ENCODE measurements at regions not wholly inside any gene's neighbourhood (a gene's known extent, or its start where the extent isn't known, plus 50 kb on each side); places are given as distances from the start of the nearest gene placed in this dataset.

DNA sequence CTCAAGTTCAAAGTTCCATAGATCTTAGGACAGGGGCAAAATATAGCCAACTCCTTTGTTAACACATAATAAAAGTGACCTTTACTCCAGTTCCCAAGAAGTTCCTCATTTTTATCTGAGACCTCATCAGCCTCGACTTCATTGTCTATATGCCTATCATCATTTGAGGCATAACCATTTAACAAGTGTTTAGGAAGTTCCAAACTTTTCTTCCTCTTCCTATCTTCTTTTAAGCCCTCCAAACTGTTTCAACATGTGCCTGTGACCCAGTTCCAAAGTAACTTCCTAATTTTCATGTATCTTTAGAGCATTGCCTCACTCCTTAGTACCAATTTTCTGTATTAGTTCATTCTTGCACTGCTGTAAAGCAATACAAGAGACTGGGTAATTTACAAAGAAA lies 569.1 kb downstream of the ANKRD7 start:
- BruUV-seq (replicated peaks): no TSS peak
- no peaks in the 10 kb centered on the region for H3K4me1 ChIP-seq (ENCODE audit: control insufficient read depth, insufficient read depth, low read length)
- H3K27ac ChIP-seq (ENCODE audit: control insufficient read depth, insufficient read depth): no peak overlapping the region
- ChIA-PET CTCF (no interaction called here), SMC1A (ENCODE audit: uncharacterized antibody, unreplicated experiment) (no interaction called here), POLR2A (no interaction called here), RAD21 (ENCODE audit: unreplicated experiment) (no interaction called here)
- no peak for FAIRE-seq
- H3K27me3 ChIP-seq (replicated peaks in 1 of 2; ENCODE audit: control insufficient read depth in 2 of 2, insufficient read depth in 2 of 2, low read length in 1 of 2): no peaks in the 10 kb centered on the region
- no peak overlapping the region for H2AFZ ChIP-seq (ENCODE audit: control insufficient read depth, low read depth, low read length)
- no peak for DNase-seq (ENCODE audit: low read depth, low spot score)
- H3K4me2 ChIP-seq (ENCODE audit: control insufficient read depth, insufficient read depth): no peak overlapping the region
- H3K4me3 ChIP-seq: no peak overlapping the region
- no peaks in the 10 kb centered on the region for H3K36me3 ChIP-seq (ENCODE audit: control insufficient read depth in 2 of 2, insufficient read depth in 2 of 2, low read length in 1 of 2)
- WGBS (ENCODE audit: insufficient coverage, insufficient replicate concordance, low lambda C conversion rate, missing lambda C conversion rate): 0% methylated on average over 1 of the region's 1 CpG
- in situ Hi-C loops (cut with MboI): no loop called here
- TF ChIP-seq, protein P1, sequence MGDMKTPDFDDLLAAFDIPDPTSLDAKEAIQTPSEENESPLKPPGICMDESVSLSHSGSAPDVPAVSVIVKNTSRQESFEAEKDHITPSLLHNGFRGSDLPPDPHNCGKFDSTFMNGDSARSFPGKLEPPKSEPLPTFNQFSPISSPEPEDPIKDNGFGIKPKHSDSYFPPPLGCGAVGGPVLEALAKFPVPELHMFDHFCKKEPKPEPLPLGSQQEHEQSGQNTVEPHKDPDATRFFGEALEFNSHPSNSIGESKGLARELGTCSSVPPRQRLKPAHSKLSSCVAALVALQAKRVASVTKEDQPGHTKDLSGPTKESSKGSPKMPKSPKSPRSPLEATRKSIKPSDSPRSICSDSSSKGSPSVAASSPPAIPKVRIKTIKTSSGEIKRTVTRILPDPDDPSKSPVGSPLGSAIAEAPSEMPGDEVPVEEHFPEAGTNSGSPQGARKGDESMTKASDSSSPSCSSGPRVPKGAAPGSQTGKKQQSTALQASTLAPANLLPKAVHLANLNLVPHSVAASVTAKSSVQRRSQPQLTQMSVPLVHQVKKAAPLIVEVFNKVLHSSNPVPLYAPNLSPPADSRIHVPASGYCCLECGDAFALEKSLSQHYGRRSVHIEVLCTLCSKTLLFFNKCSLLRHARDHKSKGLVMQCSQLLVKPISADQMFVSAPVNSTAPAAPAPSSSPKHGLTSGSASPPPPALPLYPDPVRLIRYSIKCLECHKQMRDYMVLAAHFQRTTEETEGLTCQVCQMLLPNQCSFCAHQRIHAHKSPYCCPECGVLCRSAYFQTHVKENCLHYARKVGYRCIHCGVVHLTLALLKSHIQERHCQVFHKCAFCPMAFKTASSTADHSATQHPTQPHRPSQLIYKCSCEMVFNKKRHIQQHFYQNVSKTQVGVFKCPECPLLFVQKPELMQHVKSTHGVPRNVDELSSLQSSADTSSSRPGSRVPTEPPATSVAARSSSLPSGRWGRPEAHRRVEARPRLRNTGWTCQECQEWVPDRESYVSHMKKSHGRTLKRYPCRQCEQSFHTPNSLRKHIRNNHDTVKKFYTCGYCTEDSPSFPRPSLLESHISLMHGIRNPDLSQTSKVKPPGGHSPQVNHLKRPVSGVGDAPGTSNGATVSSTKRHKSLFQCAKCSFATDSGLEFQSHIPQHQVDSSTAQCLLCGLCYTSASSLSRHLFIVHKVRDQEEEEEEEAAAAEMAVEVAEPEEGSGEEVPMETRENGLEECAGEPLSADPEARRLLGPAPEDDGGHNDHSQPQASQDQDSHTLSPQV (IDR thresholded peaks at IDR 0.05): no peak
- no peaks in the 10 kb centered on the region for H3K9me3 ChIP-seq (replicated peaks; ENCODE audit: control insufficient read depth, insufficient read depth, low read length)
- H3K79me2 ChIP-seq (ENCODE audit: control insufficient read depth, insufficient read depth, low read length): no peaks in the 10 kb centered on the region
- no peak for ATAC-seq
- intact Hi-C loops (cut with micrococcal nuclease; ENCODE audit: unreplicated experiment): no loop called here
- H3K9ac ChIP-seq (ENCODE audit: control insufficient read depth, insufficient read depth, low read length): no peak overlapping the region
- no peaks in the 10 kb centered on the region for H4K20me1 ChIP-seq (ENCODE audit: control insufficient read depth, insufficient read depth)

DNA sequence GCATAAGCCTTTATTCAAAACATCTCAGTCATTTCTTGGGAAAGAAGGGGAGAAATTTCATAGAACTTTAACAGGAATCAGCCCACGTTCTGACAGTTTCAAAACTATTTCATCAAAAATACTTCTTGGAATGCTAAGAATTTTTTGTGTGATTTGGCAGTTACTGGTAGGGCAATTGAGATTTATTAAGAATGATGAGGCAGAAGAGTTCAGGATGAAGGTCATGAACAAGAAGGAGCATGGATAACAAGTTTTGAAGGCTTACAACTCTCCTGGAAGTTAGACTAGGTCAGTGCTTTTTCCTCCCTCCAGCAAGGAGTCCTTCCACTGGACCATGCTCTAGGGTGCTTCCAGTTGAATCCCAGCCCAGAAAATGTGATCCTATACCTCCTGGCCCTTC lies 569.9 kb downstream of the ANKRD7 start:
- ATAC-seq (no peak), DNase-seq (ENCODE audit: low read depth, low spot score) (no peak), FAIRE-seq (no peak)
- Histone ChIP-seq H4K20me1 (ENCODE audit: control insufficient read depth, insufficient read depth) (no peaks in the 10 kb centered on the region), H3K9ac (ENCODE audit: control insufficient read depth, insufficient read depth, low read length) (no peak overlapping the region), H3K79me2 (ENCODE audit: control insufficient read depth, insufficient read depth, low read length) (no peaks in the 10 kb centered on the region), H3K27me3 (replicated peaks in 1 of 2; ENCODE audit: control insufficient read depth in 2 of 2, insufficient read depth in 2 of 2, low read length in 1 of 2) (no peaks in the 10 kb centered on the region), H3K27ac (ENCODE audit: control insufficient read depth, insufficient read depth) (no peak overlapping the region), H3K4me2 (ENCODE audit: control insufficient read depth, insufficient read depth) (no peak overlapping the region), H3K9me3 (replicated peaks; ENCODE audit: control insufficient read depth, insufficient read depth, low read length) (no peaks in the 10 kb centered on the region), H3K4me3 (no peak overlapping the region), H2AFZ (ENCODE audit: control insufficient read depth, low read depth, low read length) (no peak overlapping the region), H3K4me1 (ENCODE audit: control insufficient read depth, insufficient read depth, low read length) (no peaks in the 10 kb centered on the region), H3K36me3 (ENCODE audit: control insufficient read depth in 2 of 2, insufficient read depth in 2 of 2, low read length in 1 of 2) (no peaks in the 10 kb centered on the region)
- SMC1A ChIA-PET (ENCODE audit: uncharacterized antibody, unreplicated experiment): interaction anchor here (0.7 kb wide), 1 partner anchor 1202 kb away, joined by 4 read pairs; no protein-coding TSS in a partner anchor
- 0% methylated on average over 1 of the region's 1 CpG for WGBS (ENCODE audit: insufficient coverage, insufficient replicate concordance, low lambda C conversion rate, missing lambda C conversion rate)
- POLR2A ChIA-PET: no interaction called here
- RAD21 ChIA-PET (ENCODE audit: unreplicated experiment): no interaction called here
- BruUV-seq (replicated peaks): no TSS peak
- intact Hi-C loops (cut with micrococcal nuclease; ENCODE audit: unreplicated experiment): no loop called here
- CTCF ChIA-PET: no interaction called here
- in situ Hi-C loops (cut with MboI): no loop called here
- TF ChIP-seq, protein P2, sequence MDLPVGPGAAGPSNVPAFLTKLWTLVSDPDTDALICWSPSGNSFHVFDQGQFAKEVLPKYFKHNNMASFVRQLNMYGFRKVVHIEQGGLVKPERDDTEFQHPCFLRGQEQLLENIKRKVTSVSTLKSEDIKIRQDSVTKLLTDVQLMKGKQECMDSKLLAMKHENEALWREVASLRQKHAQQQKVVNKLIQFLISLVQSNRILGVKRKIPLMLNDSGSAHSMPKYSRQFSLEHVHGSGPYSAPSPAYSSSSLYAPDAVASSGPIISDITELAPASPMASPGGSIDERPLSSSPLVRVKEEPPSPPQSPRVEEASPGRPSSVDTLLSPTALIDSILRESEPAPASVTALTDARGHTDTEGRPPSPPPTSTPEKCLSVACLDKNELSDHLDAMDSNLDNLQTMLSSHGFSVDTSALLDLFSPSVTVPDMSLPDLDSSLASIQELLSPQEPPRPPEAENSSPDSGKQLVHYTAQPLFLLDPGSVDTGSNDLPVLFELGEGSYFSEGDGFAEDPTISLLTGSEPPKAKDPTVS (IDR thresholded peaks at IDR 0.05; ENCODE audit: low read depth, low read length): no peak
- no peak for TF ChIP-seq PML (IDR thresholded peaks at IDR 0.05; ENCODE audit: low read length)
- no peak for TF ChIP-seq POU2F2 (IDR thresholded peaks at IDR 0.05; ENCODE audit: borderline replicate concordance, low read depth, low read length)
- TF ChIP-seq, protein P1 (IDR thresholded peaks at IDR 0.05): no peak
- TF ChIP-seq EP300 (IDR thresholded peaks at IDR 0.05; ENCODE audit: borderline replicate concordance in 1 of 2, control insufficient read depth in 1 of 2, low read depth in 2 of 2, low read length in 2 of 2): no peak
- TF ChIP-seq CREB1 (IDR thresholded peaks at IDR 0.05; ENCODE audit: low read depth): no peak
- no peak for TF ChIP-seq CHD4 (IDR thresholded peaks at IDR 0.05)
- no peak for TF ChIP-seq CHD1 (IDR thresholded peaks at IDR 0.05; ENCODE audit: low read depth, low read length)
